ENCODE measurements at regions not wholly inside any gene's neighbourhood (a gene's known extent, or its start where the extent isn't known, plus 50 kb on each side); places are given as distances from the start of the nearest gene placed in this dataset.

- Histone ChIP-seq H3K9me3 (peaks cover 0 to 3% (median 0%) of the 10 kb centered on the region in 4 donors), H3K4me1 (no peaks in the 10 kb centered on the region), H3K27ac (no peak overlapping the region), H3K27me3 (no peaks in the 10 kb centered on the region), H3K4me3 (no peak overlapping the region), H3K36me3 (no peaks in the 10 kb centered on the region)
- no peak for DNase-seq
- no peak for TF ChIP-seq CTCF (IDR thresholded peaks at IDR 0.05)
- TF ChIP-seq POLR2A (IDR thresholded peaks at IDR 0.05), result no peak
Measured at GRCh38 chr3:21158861-21159542, 592.0 kb downstream of the ZNF385D start.

GRCh38 chr3:21154911-21155310 is 596.1 kb downstream of the ZNF385D start:
- TF ChIP-seq CTCF (IDR thresholded peaks at IDR 0.05) (no peak), POLR2A (IDR thresholded peaks at IDR 0.05) (no peak)
- Histone ChIP-seq H3K9me3 (peaks cover 0 to 3% (median 0%) of the 10 kb centered on the region in 4 donors), H3K27ac (no peak overlapping the region), H3K36me3 (no peaks in the 10 kb centered on the region), H3K27me3 (no peaks in the 10 kb centered on the region), H3K4me3 (no peak overlapping the region), H3K4me1 (no peaks in the 10 kb centered on the region)
- no peak for DNase-seq

GRCh38 chr3:21152555-21152954 is 598.5 kb downstream of the ZNF385D start:
- Histone ChIP-seq H3K27ac (no peak overlapping the region), H3K27me3 (no peaks in the 10 kb centered on the region), H3K36me3 (no peaks in the 10 kb centered on the region), H3K9me3 (peaks cover 0 to 3% (median 0%) of the 10 kb centered on the region in 4 donors), H3K4me3 (no peak overlapping the region), H3K4me1 (no peaks in the 10 kb centered on the region)
- DNase-seq, result no peak
- TF ChIP-seq POLR2A (IDR thresholded peaks at IDR 0.05) (no peak), CTCF (IDR thresholded peaks at IDR 0.05) (no peak)

GRCh38 chr3:21142949-21143348 is 608.1 kb downstream of the ZNF385D start:
- Histone ChIP-seq H3K36me3 (no peaks in the 10 kb centered on the region), H3K9me3 (no peaks in the 10 kb centered on the region), H3K4me3 (no peak overlapping the region), H3K27ac (no peak overlapping the region), H3K4me1 (no peaks in the 10 kb centered on the region), H3K27me3 (no peaks in the 10 kb centered on the region)
- TF ChIP-seq POLR2A (IDR thresholded peaks at IDR 0.05), result no peak
- TF ChIP-seq CTCF (IDR thresholded peaks at IDR 0.05), result no peak
- no peak for DNase-seq

- H3K36me3 ChIP-seq, result no peaks in the 10 kb centered on the region
- no peak for DNase-seq
- no peak overlapping the region for H3K27ac ChIP-seq
Measured at GRCh38 chr3:21142031-21142430, 609.0 kb downstream of the ZNF385D start.

More at GRCh38 chr3:21142031-21142430, 609.0 kb downstream of the ZNF385D start:
- no peak for TF ChIP-seq POLR2A (IDR thresholded peaks at IDR 0.05)
- no peak for TF ChIP-seq CTCF (IDR thresholded peaks at IDR 0.05)
- Histone ChIP-seq H3K4me3 (no peak overlapping the region), H3K4me1 (no peaks in the 10 kb centered on the region), H3K27me3 (no peaks in the 10 kb centered on the region), H3K9me3 (no peaks in the 10 kb centered on the region)

Data from Peyer's patch (tissue), 4 donors.